ENCODE measurements at regions not wholly inside any gene's neighbourhood (a gene's known extent, or its start where the extent isn't known, plus 50 kb on each side); places are given as distances from the start of the nearest gene placed in this dataset.
"Not testable (repeated sequence)": the region's sequence is repeated elsewhere in the genome, so short reads cannot be mapped to it uniquely, and the experiment has no call there.

DNA sequence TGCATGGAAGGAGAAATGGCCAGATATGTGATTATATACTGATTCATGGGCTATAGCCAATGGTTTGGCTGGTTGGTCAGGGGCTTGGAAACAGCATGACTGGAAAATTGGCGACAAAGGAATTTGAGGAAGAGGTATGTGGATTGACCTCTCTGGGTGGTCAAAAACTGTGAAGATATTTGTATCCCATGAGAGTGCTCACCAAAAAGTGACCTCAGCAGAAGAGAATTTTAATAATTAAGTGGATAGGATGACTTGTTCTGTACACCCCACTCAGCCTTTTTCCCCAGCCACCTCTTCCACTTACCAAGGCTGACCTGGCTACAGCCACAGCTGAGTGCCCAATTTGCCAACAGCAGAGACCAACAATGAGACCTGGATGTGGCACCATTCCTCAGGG, 146.7 kb downstream of the GPR37 start:
- no peaks in the 10 kb centered on the region for H3K36me3 ChIP-seq
- no peaks in the 10 kb centered on the region for H3K4me1 ChIP-seq
- no peak overlapping the region for H3K27ac ChIP-seq
- no peak for TF ChIP-seq EP300 (IDR thresholded peaks at IDR 0.05)
- no peak for TF ChIP-seq POLR2AphosphoS5 (IDR thresholded peaks at IDR 0.05)
- TF ChIP-seq POLR2A (IDR thresholded peaks at IDR 0.05), result no peak
- TF ChIP-seq, protein P1, sequence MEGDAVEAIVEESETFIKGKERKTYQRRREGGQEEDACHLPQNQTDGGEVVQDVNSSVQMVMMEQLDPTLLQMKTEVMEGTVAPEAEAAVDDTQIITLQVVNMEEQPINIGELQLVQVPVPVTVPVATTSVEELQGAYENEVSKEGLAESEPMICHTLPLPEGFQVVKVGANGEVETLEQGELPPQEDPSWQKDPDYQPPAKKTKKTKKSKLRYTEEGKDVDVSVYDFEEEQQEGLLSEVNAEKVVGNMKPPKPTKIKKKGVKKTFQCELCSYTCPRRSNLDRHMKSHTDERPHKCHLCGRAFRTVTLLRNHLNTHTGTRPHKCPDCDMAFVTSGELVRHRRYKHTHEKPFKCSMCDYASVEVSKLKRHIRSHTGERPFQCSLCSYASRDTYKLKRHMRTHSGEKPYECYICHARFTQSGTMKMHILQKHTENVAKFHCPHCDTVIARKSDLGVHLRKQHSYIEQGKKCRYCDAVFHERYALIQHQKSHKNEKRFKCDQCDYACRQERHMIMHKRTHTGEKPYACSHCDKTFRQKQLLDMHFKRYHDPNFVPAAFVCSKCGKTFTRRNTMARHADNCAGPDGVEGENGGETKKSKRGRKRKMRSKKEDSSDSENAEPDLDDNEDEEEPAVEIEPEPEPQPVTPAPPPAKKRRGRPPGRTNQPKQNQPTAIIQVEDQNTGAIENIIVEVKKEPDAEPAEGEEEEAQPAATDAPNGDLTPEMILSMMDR (IDR thresholded peaks at IDR 0.05), result no peak
- H3K27me3 ChIP-seq, result no peaks in the 10 kb centered on the region
- DNase-seq (ENCODE audit: low spot score in 2 of 2), result no peak
- no peak overlapping the region for H3K4me3 ChIP-seq
- no peaks in the 10 kb centered on the region for H3K9me3 ChIP-seq
- WGBS, result 93% methylated on average over 1 of the region's 1 CpG

DNA sequence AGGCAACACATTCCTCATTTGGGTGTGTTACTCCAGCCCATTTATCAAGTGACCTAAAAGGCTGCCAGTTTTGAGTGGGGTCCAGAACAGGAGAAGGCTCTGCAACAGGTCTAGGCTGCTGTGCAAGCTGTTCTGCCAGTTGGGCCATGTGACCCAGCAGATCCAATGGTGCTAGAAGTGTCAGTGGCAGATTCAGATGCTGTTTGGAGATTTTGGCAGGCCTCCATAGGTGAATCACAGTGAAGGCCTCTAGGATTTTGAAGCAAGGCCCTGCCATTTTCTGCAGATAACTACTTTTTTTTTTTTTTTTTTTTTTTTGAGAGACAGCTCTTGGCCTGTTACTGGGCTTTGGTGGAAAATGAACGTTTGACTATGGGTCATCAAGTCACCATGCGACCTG, 147.5 kb downstream of the GPR37 start:
- not testable (repeated sequence) for H3K27me3 ChIP-seq; H3K27ac ChIP-seq; H3K4me3 ChIP-seq; H3K36me3 ChIP-seq; DNase-seq (ENCODE audit: low spot score in 2 of 2); H3K9me3 ChIP-seq; H3K4me1 ChIP-seq
- WGBS, result 79% methylated on average over 2 of the region's 2 CpGs

DNA sequence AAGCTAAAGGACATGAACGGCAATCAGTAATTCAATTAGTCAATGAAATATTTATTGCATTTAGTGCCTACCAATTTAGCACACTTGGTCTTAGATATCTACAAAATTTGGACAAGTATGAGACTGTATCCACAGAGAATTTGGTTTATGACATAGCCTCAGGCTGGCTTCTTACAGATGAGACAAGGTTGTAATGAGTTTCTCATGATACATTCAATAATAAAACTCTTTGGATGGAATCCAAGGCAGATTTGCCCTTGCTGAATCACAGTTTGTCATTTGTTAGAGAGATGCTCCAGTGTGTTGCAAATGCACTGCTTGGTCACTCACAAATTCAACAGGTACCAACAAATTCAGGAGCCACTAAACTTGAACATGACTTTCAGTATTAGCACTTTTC, 162.5 kb downstream of the GPR37 start:
- no peaks in the 10 kb centered on the region for H3K4me1 ChIP-seq
- no peaks in the 10 kb centered on the region for H3K9me3 ChIP-seq
- no peak overlapping the region for H3K4me3 ChIP-seq
- DNase-seq (ENCODE audit: low spot score in 2 of 2), result no peak
- no peaks in the 10 kb centered on the region for H3K36me3 ChIP-seq
- WGBS, result 29% methylated on average over 1 of the region's 1 CpG
- H3K27me3 ChIP-seq, result no peaks in the 10 kb centered on the region
- TF ChIP-seq POLR2AphosphoS5 (IDR thresholded peaks at IDR 0.05) (no peak), POLR2A (IDR thresholded peaks at IDR 0.05) (no peak), EP300 (IDR thresholded peaks at IDR 0.05) (no peak)
- TF ChIP-seq, protein P1 (IDR thresholded peaks at IDR 0.05), result no peak
- H3K27ac ChIP-seq, result no peak overlapping the region

DNA sequence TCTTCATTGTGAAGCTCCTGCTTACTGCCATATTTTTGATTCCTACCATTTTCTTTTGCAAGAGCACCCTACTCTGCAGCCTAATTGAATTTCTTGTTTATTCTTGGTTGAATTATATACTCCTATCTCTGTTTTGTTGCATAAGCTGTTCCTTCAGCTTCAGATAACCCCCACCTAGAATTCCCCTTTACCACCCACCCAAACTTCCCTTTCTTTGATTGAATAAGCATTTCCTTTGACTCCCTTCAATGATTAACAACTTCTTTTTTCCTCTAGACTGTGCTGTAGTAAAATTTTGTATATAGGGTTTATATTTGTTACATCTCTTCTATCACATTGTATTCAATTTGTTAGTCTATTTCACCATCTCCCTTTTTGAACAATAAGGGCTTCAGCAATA, 168.1 kb downstream of the GPR37 start:
- no peaks in the 10 kb centered on the region for H3K27me3 ChIP-seq
- H3K9me3 ChIP-seq, result no peaks in the 10 kb centered on the region
- H3K4me3 ChIP-seq, result no peak overlapping the region
- no peaks in the 10 kb centered on the region for H3K4me1 ChIP-seq
- TF ChIP-seq POLR2AphosphoS5 (IDR thresholded peaks at IDR 0.05) (no peak), EP300 (IDR thresholded peaks at IDR 0.05) (no peak), POLR2A (IDR thresholded peaks at IDR 0.05) (no peak)
- TF ChIP-seq, protein P1 (IDR thresholded peaks at IDR 0.05), result no peak
- H3K36me3 ChIP-seq, result no peaks in the 10 kb centered on the region
- DNase-seq (ENCODE audit: low spot score in 2 of 2), result no peak
- H3K27ac ChIP-seq, result no peak overlapping the region

DNA sequence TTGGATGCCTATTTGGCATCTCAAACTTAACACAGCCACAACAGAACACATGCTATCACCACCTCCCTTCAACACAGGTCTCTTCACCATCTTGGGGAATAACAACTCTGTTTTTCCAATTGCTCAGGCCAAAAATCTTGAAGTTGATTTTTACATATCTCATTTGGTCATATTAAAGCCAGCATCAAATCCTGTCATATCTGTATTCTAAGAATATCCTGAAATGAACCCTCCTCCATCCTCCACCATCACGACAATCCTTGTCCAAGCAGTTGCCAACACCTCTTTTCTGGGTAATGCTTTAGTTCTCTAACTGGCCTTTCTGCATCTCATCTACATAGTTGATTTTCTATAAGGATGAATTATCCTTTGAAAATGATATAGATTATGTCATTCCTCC, 168.7 kb downstream of the GPR37 start:
- no peak overlapping the region for H3K27ac ChIP-seq
- DNase-seq (ENCODE audit: low spot score in 2 of 2), result no peak
- no peaks in the 10 kb centered on the region for H3K9me3 ChIP-seq
- H3K4me1 ChIP-seq, result no peaks in the 10 kb centered on the region
- H3K27me3 ChIP-seq, result no peaks in the 10 kb centered on the region
- 82% methylated on average over 1 of the region's 1 CpG for WGBS
- H3K4me3 ChIP-seq, result no peak overlapping the region
- TF ChIP-seq POLR2AphosphoS5 (IDR thresholded peaks at IDR 0.05) (no peak), EP300 (IDR thresholded peaks at IDR 0.05) (no peak), POLR2A (IDR thresholded peaks at IDR 0.05) (no peak)
- TF ChIP-seq, protein P1 (IDR thresholded peaks at IDR 0.05), result no peak
- H3K36me3 ChIP-seq, result no peaks in the 10 kb centered on the region

DNA sequence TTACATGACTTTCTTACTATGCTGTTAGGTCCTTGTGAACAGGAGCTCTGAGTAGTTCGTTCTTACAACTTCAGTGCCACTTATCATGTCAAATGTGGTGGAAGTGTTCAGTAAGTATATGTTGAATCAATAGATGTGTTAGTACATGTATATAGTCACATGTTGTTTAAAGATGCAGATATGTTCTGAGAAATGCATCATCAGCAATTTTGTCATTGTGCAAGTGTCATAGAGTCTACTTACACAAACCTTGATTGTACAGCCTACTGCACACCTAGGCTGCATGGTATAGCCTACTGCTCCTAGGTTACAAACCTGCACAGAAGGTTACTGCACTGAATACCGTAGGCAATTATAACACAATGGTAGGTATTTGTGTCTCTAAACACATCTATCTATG, 174.8 kb downstream of the GPR37 start:
- no peak for TF ChIP-seq EP300 (IDR thresholded peaks at IDR 0.05)
- no peak for TF ChIP-seq POLR2AphosphoS5 (IDR thresholded peaks at IDR 0.05)
- H3K9me3 ChIP-seq, result no peaks in the 10 kb centered on the region
- WGBS, result 82% methylated on average over 2 of the region's 2 CpGs
- no peaks in the 10 kb centered on the region for H3K27me3 ChIP-seq
- no peak for DNase-seq (ENCODE audit: low spot score in 2 of 2)
- no peaks in the 10 kb centered on the region for H3K4me1 ChIP-seq
- H3K36me3 ChIP-seq, result no peaks in the 10 kb centered on the region
- H3K4me3 ChIP-seq, result no peak overlapping the region
- H3K27ac ChIP-seq, result no peak overlapping the region

Measured in suprapubic skin (tissue), 4 donors.